ENCODE measurements at regions not wholly inside any gene's neighbourhood (a gene's known extent, or its start where the extent isn't known, plus 50 kb on each side); places are given as distances from the start of the nearest gene placed in this dataset.

- Histone ChIP-seq H3K9ac (ENCODE audit: low read length) (no peak overlapping the region), H4K20me1 (ENCODE audit: insufficient read depth, low read depth, low read length) (no peaks in the 10 kb centered on the region), H3K4me2 (ENCODE audit: low read depth, low read length, poor library complexity, severe bottlenecking) (no peak overlapping the region), H3K9me3 (ENCODE audit: low read length) (no peaks in the 10 kb centered on the region), H3K4me1 (ENCODE audit: low read length) (no peaks in the 10 kb centered on the region), H3K79me2 (ENCODE audit: low read length) (no peaks in the 10 kb centered on the region), H3K4me3 (ENCODE audit: low read length) (no peak overlapping the region), H3K36me3 (ENCODE audit: insufficient read depth, low read length) (no peaks in the 10 kb centered on the region), H3K27ac (ENCODE audit: low read length) (no peak overlapping the region), H3K27me3 (ENCODE audit: low read length) (no peaks in the 10 kb centered on the region), H2AFZ (ENCODE audit: low read length) (no peak overlapping the region), H3K9me2 (replicated peaks; ENCODE audit: insufficient read depth, low read length) (no peaks in the 10 kb centered on the region)
- DNase-seq, result no peak
Measured at GRCh38 chr6:85044361-85044760, 280.0 kb upstream of the TBX18 start.

GRCh38 chr6:85041376-85041775, 277.0 kb upstream of the TBX18 start:
- no peak for DNase-seq

GRCh38 chr6:85037221-85037620, 272.8 kb upstream of the TBX18 start:
- no peak for DNase-seq
- Histone ChIP-seq H3K79me2 (ENCODE audit: low read length) (no peaks in the 10 kb centered on the region), H3K36me3 (ENCODE audit: insufficient read depth, low read length) (no peaks in the 10 kb centered on the region), H3K9ac (ENCODE audit: low read length) (no peak overlapping the region), H3K4me1 (ENCODE audit: low read length) (no peaks in the 10 kb centered on the region), H4K20me1 (ENCODE audit: insufficient read depth, low read depth, low read length) (no peaks in the 10 kb centered on the region), H3K27me3 (ENCODE audit: low read length) (no peaks in the 10 kb centered on the region), H2AFZ (ENCODE audit: low read length) (no peak overlapping the region), H3K9me3 (ENCODE audit: low read length) (no peaks in the 10 kb centered on the region; the same call in 1 of the 2 replicates), H3K9me2 (replicated peaks; ENCODE audit: insufficient read depth, low read length) (no peaks in the 10 kb centered on the region), H3K27ac (ENCODE audit: low read length) (no peak overlapping the region), H3K4me2 (ENCODE audit: low read depth, low read length, poor library complexity, severe bottlenecking) (no peak overlapping the region), H3K4me3 (ENCODE audit: low read length) (no peak overlapping the region)

More at GRCh38 chr6:85041376-85041775, 277.0 kb upstream of the TBX18 start:
- no peaks in the 10 kb centered on the region for H3K9me3 ChIP-seq (ENCODE audit: low read length)
- no peaks in the 10 kb centered on the region for H3K9me2 ChIP-seq (replicated peaks; ENCODE audit: insufficient read depth, low read length)
- no peak overlapping the region for H3K4me2 ChIP-seq (ENCODE audit: low read depth, low read length, poor library complexity, severe bottlenecking)
- H3K27ac ChIP-seq (ENCODE audit: low read length), result no peak overlapping the region
- H3K4me3 ChIP-seq (ENCODE audit: low read length), result no peak overlapping the region
- no peak overlapping the region for H2AFZ ChIP-seq (ENCODE audit: low read length)
- H3K79me2 ChIP-seq (ENCODE audit: low read length), result no peaks in the 10 kb centered on the region
- H3K36me3 ChIP-seq (ENCODE audit: insufficient read depth, low read length), result no peaks in the 10 kb centered on the region
- no peaks in the 10 kb centered on the region for H4K20me1 ChIP-seq (ENCODE audit: insufficient read depth, low read depth, low read length)
- H3K4me1 ChIP-seq (ENCODE audit: low read length), result no peaks in the 10 kb centered on the region
- no peak overlapping the region for H3K9ac ChIP-seq (ENCODE audit: low read length)
- H3K27me3 ChIP-seq (ENCODE audit: low read length), result no peaks in the 10 kb centered on the region

- H3K36me3 ChIP-seq (ENCODE audit: insufficient read depth, low read length), result no peaks in the 10 kb centered on the region
- H3K4me3 ChIP-seq (ENCODE audit: low read length), result no peak overlapping the region
- H3K27me3 ChIP-seq (ENCODE audit: low read length), result no peaks in the 10 kb centered on the region
- no peaks in the 10 kb centered on the region for H3K4me1 ChIP-seq (ENCODE audit: low read length)
- no peaks in the 10 kb centered on the region for H3K79me2 ChIP-seq (ENCODE audit: low read length)
- H3K9me2 ChIP-seq (replicated peaks; ENCODE audit: insufficient read depth, low read length), result no peaks in the 10 kb centered on the region
- no peak overlapping the region for H3K4me2 ChIP-seq (ENCODE audit: low read depth, low read length, poor library complexity, severe bottlenecking)
- H3K27ac ChIP-seq (ENCODE audit: low read length), result no peak overlapping the region
- H2AFZ ChIP-seq (ENCODE audit: low read length), result no peak overlapping the region
- no peaks in the 10 kb centered on the region; the same call in 1 of the 2 replicates for H3K9me3 ChIP-seq (ENCODE audit: low read length)
- H4K20me1 ChIP-seq (ENCODE audit: insufficient read depth, low read depth, low read length), result no peaks in the 10 kb centered on the region
- H3K9ac ChIP-seq (ENCODE audit: low read length), result no peak overlapping the region
- DNase-seq, result no peak
Measured at GRCh38 chr6:85035766-85036165, 271.4 kb upstream of the TBX18 start.

GRCh38 chr6:85033547-85033946, 269.1 kb upstream of the TBX18 start:
- Histone ChIP-seq H3K4me1 (ENCODE audit: low read length) (no peaks in the 10 kb centered on the region), H3K9ac (ENCODE audit: low read length) (no peak overlapping the region), H3K36me3 (ENCODE audit: insufficient read depth, low read length) (no peaks in the 10 kb centered on the region), H3K79me2 (ENCODE audit: low read length) (no peaks in the 10 kb centered on the region), H3K4me3 (ENCODE audit: low read length) (no peak overlapping the region), H3K9me3 (ENCODE audit: low read length) (no peaks in the 10 kb centered on the region; the same call in 1 of the 2 replicates), H3K27ac (ENCODE audit: low read length) (no peak overlapping the region), H4K20me1 (ENCODE audit: insufficient read depth, low read depth, low read length) (no peaks in the 10 kb centered on the region), H3K4me2 (ENCODE audit: low read depth, low read length, poor library complexity, severe bottlenecking) (no peak overlapping the region), H2AFZ (ENCODE audit: low read length) (no peak overlapping the region), H3K9me2 (replicated peaks; ENCODE audit: insufficient read depth, low read length) (no peaks in the 10 kb centered on the region), H3K27me3 (ENCODE audit: low read length) (no peaks in the 10 kb centered on the region)
- no peak for DNase-seq

GRCh38 chr6:85026021-85026420, 261.6 kb upstream of the TBX18 start:
- no peaks in the 10 kb centered on the region for H3K27me3 ChIP-seq (ENCODE audit: low read length)
- no peaks in the 10 kb centered on the region for H3K4me1 ChIP-seq (ENCODE audit: low read length)
- no peak overlapping the region for H3K4me2 ChIP-seq (ENCODE audit: low read depth, low read length, poor library complexity, severe bottlenecking)
- no peak overlapping the region for H3K4me3 ChIP-seq (ENCODE audit: low read length)
- H2AFZ ChIP-seq (ENCODE audit: low read length), result no peak overlapping the region
- H3K9me2 ChIP-seq (replicated peaks; ENCODE audit: insufficient read depth, low read length), result no peaks in the 10 kb centered on the region
- no peak overlapping the region for H3K9ac ChIP-seq (ENCODE audit: low read length)
- no peaks in the 10 kb centered on the region for H3K9me3 ChIP-seq (ENCODE audit: low read length)
- no peak for DNase-seq
- no peaks in the 10 kb centered on the region for H3K79me2 ChIP-seq (ENCODE audit: low read length)
- H3K36me3 ChIP-seq (ENCODE audit: insufficient read depth, low read length), result no peaks in the 10 kb centered on the region
- no peaks in the 10 kb centered on the region for H4K20me1 ChIP-seq (ENCODE audit: insufficient read depth, low read depth, low read length)
- no peak overlapping the region for H3K27ac ChIP-seq (ENCODE audit: low read length)

- Histone ChIP-seq H4K20me1 (ENCODE audit: insufficient read depth, low read depth, low read length) (no peaks in the 10 kb centered on the region), H3K4me1 (ENCODE audit: low read length) (no peaks in the 10 kb centered on the region), H3K9ac (ENCODE audit: low read length) (no peak overlapping the region), H3K9me3 (ENCODE audit: low read length) (no peaks in the 10 kb centered on the region), H3K9me2 (replicated peaks; ENCODE audit: insufficient read depth, low read length) (no peaks in the 10 kb centered on the region), H3K27ac (ENCODE audit: low read length) (no peak overlapping the region), H3K79me2 (ENCODE audit: low read length) (no peaks in the 10 kb centered on the region), H3K27me3 (ENCODE audit: low read length) (no peaks in the 10 kb centered on the region), H3K36me3 (ENCODE audit: insufficient read depth, low read length) (no peaks in the 10 kb centered on the region), H3K4me2 (ENCODE audit: low read depth, low read length, poor library complexity, severe bottlenecking) (no peak overlapping the region), H2AFZ (ENCODE audit: low read length) (no peak overlapping the region), H3K4me3 (ENCODE audit: low read length) (no peak overlapping the region)
- DNase-seq, result no peak
Measured at GRCh38 chr6:85023721-85024120, 259.3 kb upstream of the TBX18 start.

GRCh38 chr6:85017352-85017751, 253.0 kb upstream of the TBX18 start:
- Histone ChIP-seq H3K4me2 (ENCODE audit: low read depth, low read length, poor library complexity, severe bottlenecking) (no peak overlapping the region), H3K9me2 (replicated peaks; ENCODE audit: insufficient read depth, low read length) (no peaks in the 10 kb centered on the region), H3K27ac (ENCODE audit: low read length) (no peak overlapping the region), H3K4me1 (ENCODE audit: low read length) (no peaks in the 10 kb centered on the region), H3K27me3 (ENCODE audit: low read length) (no peaks in the 10 kb centered on the region), H3K9ac (ENCODE audit: low read length) (no peak overlapping the region), H2AFZ (ENCODE audit: low read length) (no peak overlapping the region), H3K4me3 (ENCODE audit: low read length) (no peak overlapping the region), H4K20me1 (ENCODE audit: insufficient read depth, low read depth, low read length) (no peaks in the 10 kb centered on the region), H3K9me3 (ENCODE audit: low read length) (no peaks in the 10 kb centered on the region), H3K36me3 (ENCODE audit: insufficient read depth, low read length) (no peaks in the 10 kb centered on the region), H3K79me2 (ENCODE audit: low read length) (no peaks in the 10 kb centered on the region)
- no peak for DNase-seq

- no peaks in the 10 kb centered on the region for H4K20me1 ChIP-seq (ENCODE audit: insufficient read depth, low read depth, low read length)
- no peaks in the 10 kb centered on the region for H3K27me3 ChIP-seq (ENCODE audit: low read length)
- no peak overlapping the region for H3K9ac ChIP-seq (ENCODE audit: low read length)
- no peaks in the 10 kb centered on the region for H3K79me2 ChIP-seq (ENCODE audit: low read length)
- no peak overlapping the region for H3K4me2 ChIP-seq (ENCODE audit: low read depth, low read length, poor library complexity, severe bottlenecking)
- H3K27ac ChIP-seq (ENCODE audit: low read length), result no peak overlapping the region
- H3K36me3 ChIP-seq (ENCODE audit: insufficient read depth, low read length), result no peaks in the 10 kb centered on the region
- no peaks in the 10 kb centered on the region for H3K4me1 ChIP-seq (ENCODE audit: low read length)
- no peaks in the 10 kb centered on the region for H3K9me3 ChIP-seq (ENCODE audit: low read length)
- H3K4me3 ChIP-seq (ENCODE audit: low read length), result no peak overlapping the region
- DNase-seq, result no peak
- no peak overlapping the region for H2AFZ ChIP-seq (ENCODE audit: low read length)
- H3K9me2 ChIP-seq (replicated peaks; ENCODE audit: insufficient read depth, low read length), result no peaks in the 10 kb centered on the region
Measured at GRCh38 chr6:85016726-85017125, 252.3 kb upstream of the TBX18 start.

All from Karpas-422 (cell line).